Transverse colon (tissue), 4 donors: ENCODE measurements at regions not wholly inside any gene's neighbourhood (a gene's known extent, or its start where the extent isn't known, plus 50 kb on each side); places are given as distances from the start of the nearest gene placed in this dataset.

Experiments used
- EP300 ChIP-seq: sonication (generic); formaldehyde crosslinking; IDR thresholded peaks from one replicate; pipeline ENCODE4 v1.6.1; 2017; ENCODE audit warnings: antibody characterized with exemption, low read depth
- POLR2A ChIP-seq: fragments of 450-650 bp; IDR thresholded peaks from one replicate; pipeline ENCODE4 v1.6.1; 2016; ENCODE audit warnings: antibody characterized with exemption, mild to moderate bottlenecking, moderate library complexity
- POLR2AphosphoS5 ChIP-seq, 3 donors: sonication (generic); formaldehyde crosslinking; IDR thresholded peaks; one replicate each; pipeline ENCODE4 v1.6.1; 2016; ENCODE audit warnings: antibody characterized with exemption in 3 of 3
- TF ChIP-seq, protein P1 (sequence below), 5 experiments: fragments of 200-600 bp in 3 of 5; fragments of 450-650 bp in 2 of 5; sonication (generic) in 3 of 5; IDR thresholded peaks; 1 replicate in 2 of 5; 2 replicates in 3 of 5; pipeline ENCODE4 v1.5.1; 2016 to 2017; ENCODE audit warnings: antibody characterized with exemption in 5 of 5, inconsistent platforms in 3 of 5, mild to moderate bottlenecking in 2 of 5, moderate library complexity in 1 of 5

GRCh38 chr1:199809311-199809710, 218.2 kb upstream of the NR5A2 start:
- no peak for TF ChIP-seq EP300
- TF ChIP-seq, protein P1, sequence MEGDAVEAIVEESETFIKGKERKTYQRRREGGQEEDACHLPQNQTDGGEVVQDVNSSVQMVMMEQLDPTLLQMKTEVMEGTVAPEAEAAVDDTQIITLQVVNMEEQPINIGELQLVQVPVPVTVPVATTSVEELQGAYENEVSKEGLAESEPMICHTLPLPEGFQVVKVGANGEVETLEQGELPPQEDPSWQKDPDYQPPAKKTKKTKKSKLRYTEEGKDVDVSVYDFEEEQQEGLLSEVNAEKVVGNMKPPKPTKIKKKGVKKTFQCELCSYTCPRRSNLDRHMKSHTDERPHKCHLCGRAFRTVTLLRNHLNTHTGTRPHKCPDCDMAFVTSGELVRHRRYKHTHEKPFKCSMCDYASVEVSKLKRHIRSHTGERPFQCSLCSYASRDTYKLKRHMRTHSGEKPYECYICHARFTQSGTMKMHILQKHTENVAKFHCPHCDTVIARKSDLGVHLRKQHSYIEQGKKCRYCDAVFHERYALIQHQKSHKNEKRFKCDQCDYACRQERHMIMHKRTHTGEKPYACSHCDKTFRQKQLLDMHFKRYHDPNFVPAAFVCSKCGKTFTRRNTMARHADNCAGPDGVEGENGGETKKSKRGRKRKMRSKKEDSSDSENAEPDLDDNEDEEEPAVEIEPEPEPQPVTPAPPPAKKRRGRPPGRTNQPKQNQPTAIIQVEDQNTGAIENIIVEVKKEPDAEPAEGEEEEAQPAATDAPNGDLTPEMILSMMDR (IDR thresholded peaks at IDR 0.05): no peak
- TF ChIP-seq POLR2A: no peak
- TF ChIP-seq POLR2AphosphoS5 (IDR thresholded peaks at IDR 0.05): no peak
